GM06990 (cell line): ENCODE measurements at regions not wholly inside any gene's neighbourhood (a gene's known extent, or its start where the extent isn't known, plus 50 kb on each side); places are given as distances from the start of the nearest gene placed in this dataset.

Experiments used
- DNase-seq: peaks from one replicate; pipeline ENCODE4 v3.0.0-alpha.2; 2011; ENCODE audit not compliant: insufficient read length; ENCODE audit errors: extremely low read depth
- H3K27me3 ChIP-seq: replicated peaks from 2 replicates; pipeline ENCODE4 v1.6.0; 2011; ENCODE audit warnings: low read length; ENCODE audit not compliant: control insufficient read depth, insufficient read depth
- H3K36me3 ChIP-seq: 2 replicates; pipeline ENCODE4 v1.5.1; 2011; ENCODE audit warnings: low read length; ENCODE audit not compliant: control insufficient read depth, insufficient read depth
- H3K4me3 ChIP-seq: replicated peaks from 2 replicates; pipeline ENCODE4 v1.5.1; 2011; ENCODE audit warnings: low read depth, mild to moderate bottlenecking, control low read depth, low read length
- TF ChIP-seq, protein P1 (sequence below): IDR thresholded peaks from 2 replicates; pipeline ENCODE4 v1.5.1; 2011; ENCODE audit warnings: low read length, control low read depth, mild to moderate bottlenecking, inconsistent platforms; ENCODE audit not compliant: insufficient read depth, poor library complexity, severe bottlenecking

DNA sequence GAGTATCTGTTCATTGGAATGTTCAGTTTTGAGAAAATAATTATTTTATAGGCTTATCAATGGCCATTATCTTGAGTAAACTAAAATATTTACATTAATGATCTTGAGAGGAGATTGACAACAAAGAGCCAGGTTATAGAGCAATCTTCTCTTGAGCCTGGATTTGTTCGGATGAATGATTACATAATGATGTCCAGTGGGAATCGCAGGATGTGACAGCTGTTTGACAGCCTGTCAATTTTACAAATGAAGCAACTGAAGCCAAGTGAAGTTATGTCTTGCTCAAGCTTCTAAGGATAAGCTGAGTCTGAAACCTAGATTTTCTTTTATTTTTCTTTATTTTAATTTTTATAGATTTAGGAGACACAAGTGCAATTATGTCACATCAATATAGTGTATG lies 52.1 kb upstream of the BACH1 start:
- DNase-seq, result no peak
- Histone ChIP-seq H3K36me3 (no peaks in the 10 kb centered on the region), H3K27me3 (no peaks in the 10 kb centered on the region), H3K4me3 (no peak overlapping the region)
- TF ChIP-seq, protein P1, sequence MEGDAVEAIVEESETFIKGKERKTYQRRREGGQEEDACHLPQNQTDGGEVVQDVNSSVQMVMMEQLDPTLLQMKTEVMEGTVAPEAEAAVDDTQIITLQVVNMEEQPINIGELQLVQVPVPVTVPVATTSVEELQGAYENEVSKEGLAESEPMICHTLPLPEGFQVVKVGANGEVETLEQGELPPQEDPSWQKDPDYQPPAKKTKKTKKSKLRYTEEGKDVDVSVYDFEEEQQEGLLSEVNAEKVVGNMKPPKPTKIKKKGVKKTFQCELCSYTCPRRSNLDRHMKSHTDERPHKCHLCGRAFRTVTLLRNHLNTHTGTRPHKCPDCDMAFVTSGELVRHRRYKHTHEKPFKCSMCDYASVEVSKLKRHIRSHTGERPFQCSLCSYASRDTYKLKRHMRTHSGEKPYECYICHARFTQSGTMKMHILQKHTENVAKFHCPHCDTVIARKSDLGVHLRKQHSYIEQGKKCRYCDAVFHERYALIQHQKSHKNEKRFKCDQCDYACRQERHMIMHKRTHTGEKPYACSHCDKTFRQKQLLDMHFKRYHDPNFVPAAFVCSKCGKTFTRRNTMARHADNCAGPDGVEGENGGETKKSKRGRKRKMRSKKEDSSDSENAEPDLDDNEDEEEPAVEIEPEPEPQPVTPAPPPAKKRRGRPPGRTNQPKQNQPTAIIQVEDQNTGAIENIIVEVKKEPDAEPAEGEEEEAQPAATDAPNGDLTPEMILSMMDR, result no peak

GRCh38 chr21:29248124-29248523 lies 50.6 kb upstream of the BACH1 start:
- H3K27me3 ChIP-seq, result no peaks in the 10 kb centered on the region
- H3K4me3 ChIP-seq, result no peak overlapping the region
- no peaks in the 10 kb centered on the region for H3K36me3 ChIP-seq
- no peak for DNase-seq
- TF ChIP-seq, protein P1, result no peak
